Neutrophil (primary cell): ENCODE measurements at regions not wholly inside any gene's neighbourhood (a gene's known extent, or its start where the extent isn't known, plus 50 kb on each side); places are given as distances from the start of the nearest gene placed in this dataset.

Source experiments
- H3K27ac ChIP-seq: fragments of 200-600 bp; sonication (generic); 2 replicates; pipeline ENCODE4 v1.5.1; 2016; ENCODE audit warnings: mild to moderate bottlenecking, moderate library complexity
- H3K27me3 ChIP-seq: fragments of 200-600 bp; sonication (generic); 2 replicates; pipeline ENCODE4 v1.6.0; 2016; ENCODE audit warnings: mild to moderate bottlenecking
- H3K36me3 ChIP-seq: fragments of 200-600 bp; sonication (generic); 2 replicates; pipeline ENCODE4 v1.5.1; 2017
- H3K4me1 ChIP-seq, 2 experiments: fragments of 200-600 bp in 1 of 2; sonication (generic) in 1 of 2; 1 replicate in 1 of 2; 2 replicates in 1 of 2; pipeline versions ENCODE4 v1.5.1 to v1.6.1; 2013 to 2016; ENCODE audit warnings: low read depth in 1 of 2, low read length in 1 of 2, mild to moderate bottlenecking in 1 of 2, moderate library complexity in 1 of 2; ENCODE audit not compliant: control insufficient read depth in 1 of 2, insufficient read depth in 1 of 2
- H3K4me3 ChIP-seq, 2 experiments: fragments of 200-600 bp in 1 of 2; sonication (generic) in 1 of 2; 1 replicate in 1 of 2; 2 replicates in 1 of 2; pipeline ENCODE4 v1.5.1; 2013 to 2016; ENCODE audit warnings: low read depth in 1 of 2, low read length in 1 of 2, mild to moderate bottlenecking in 1 of 2, moderate library complexity in 1 of 2
- H3K9me3 ChIP-seq: fragments of 200-600 bp; sonication (generic); 2 replicates; pipeline ENCODE4 v1.5.1; 2016
- TF ChIP-seq, protein P1 (sequence below): fragments of 200-600 bp; sonication (generic); IDR thresholded peaks from 2 replicates; pipeline ENCODE4 v1.5.1; 2016; ENCODE audit warnings: antibody characterized with exemption

DNA sequence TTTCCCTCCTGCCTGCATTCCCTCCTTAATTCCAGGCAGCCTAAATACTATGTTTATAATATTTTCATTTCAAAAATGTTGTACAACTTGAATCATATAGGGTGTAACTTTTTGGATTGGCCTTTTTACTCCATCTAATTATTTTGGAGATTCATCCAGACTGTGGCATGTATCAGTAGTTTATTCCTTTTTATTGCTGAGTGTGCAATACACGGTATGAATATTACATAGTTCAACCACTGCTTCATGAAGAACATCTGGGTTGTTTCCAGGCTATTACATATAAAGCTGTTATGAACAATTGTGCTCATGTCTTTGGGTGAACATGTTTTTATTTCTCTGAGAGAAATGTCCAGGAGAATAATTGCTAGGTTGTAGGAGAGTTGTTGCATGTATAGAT, 253.5 kb upstream of the SLC35B3 start:
- H3K27ac ChIP-seq = no peak overlapping the region
- H3K4me1 ChIP-seq = no peaks in the 10 kb centered on the region
- peaks cover 47% of the 10 kb centered on the region for H3K27me3 ChIP-seq
- H3K36me3 ChIP-seq = no peaks in the 10 kb centered on the region
- H3K9me3 ChIP-seq = no peaks in the 10 kb centered on the region
- no peak overlapping the region for H3K4me3 ChIP-seq
- TF ChIP-seq, protein P1, sequence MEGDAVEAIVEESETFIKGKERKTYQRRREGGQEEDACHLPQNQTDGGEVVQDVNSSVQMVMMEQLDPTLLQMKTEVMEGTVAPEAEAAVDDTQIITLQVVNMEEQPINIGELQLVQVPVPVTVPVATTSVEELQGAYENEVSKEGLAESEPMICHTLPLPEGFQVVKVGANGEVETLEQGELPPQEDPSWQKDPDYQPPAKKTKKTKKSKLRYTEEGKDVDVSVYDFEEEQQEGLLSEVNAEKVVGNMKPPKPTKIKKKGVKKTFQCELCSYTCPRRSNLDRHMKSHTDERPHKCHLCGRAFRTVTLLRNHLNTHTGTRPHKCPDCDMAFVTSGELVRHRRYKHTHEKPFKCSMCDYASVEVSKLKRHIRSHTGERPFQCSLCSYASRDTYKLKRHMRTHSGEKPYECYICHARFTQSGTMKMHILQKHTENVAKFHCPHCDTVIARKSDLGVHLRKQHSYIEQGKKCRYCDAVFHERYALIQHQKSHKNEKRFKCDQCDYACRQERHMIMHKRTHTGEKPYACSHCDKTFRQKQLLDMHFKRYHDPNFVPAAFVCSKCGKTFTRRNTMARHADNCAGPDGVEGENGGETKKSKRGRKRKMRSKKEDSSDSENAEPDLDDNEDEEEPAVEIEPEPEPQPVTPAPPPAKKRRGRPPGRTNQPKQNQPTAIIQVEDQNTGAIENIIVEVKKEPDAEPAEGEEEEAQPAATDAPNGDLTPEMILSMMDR = no peak

DNA sequence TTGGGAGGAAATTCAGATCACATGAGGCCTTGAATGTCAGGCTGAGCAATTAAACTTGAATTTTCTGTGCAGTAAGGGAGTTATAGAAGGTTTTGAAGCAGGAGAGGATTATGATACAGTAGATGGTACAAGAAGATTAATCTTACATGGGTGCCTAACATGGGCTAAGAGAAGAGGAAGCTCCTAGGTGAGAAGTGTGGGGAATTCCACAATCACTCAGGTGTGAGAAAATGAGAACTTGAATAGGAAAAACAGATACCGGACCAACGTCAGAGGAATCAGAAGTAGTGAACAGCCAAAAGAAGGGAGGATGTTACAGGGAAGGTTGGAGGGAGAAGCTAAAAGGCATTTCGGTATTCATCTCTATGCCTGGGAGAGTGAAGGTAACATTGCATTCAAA, 250.7 kb upstream of the SLC35B3 start:
- Histone ChIP-seq H3K9me3 (no peaks in the 10 kb centered on the region), H3K27me3 (peaks cover 40% of the 10 kb centered on the region)
- TF ChIP-seq, protein P1 = no peak

DNA sequence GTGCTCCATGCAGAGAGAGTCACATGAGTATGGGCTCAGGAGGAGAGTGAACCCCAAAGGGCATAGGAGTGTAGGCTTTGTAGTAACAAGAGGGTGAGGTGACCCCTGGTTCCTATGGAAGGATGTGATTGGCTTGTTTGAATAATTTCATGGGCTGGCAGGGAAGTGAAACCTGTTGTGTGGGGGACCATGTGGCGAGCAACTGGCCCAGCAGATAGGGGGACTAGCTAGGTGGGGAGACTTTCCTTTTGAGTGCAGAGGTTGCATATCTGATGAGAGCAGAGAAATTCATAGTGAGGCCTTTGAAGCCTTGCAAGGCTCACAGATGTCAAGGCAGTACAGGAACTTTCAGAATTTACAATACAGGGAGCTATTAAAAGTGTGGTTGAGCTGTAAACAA, 247.9 kb upstream of the SLC35B3 start:
- Histone ChIP-seq H3K4me1 (no peaks in the 10 kb centered on the region), H3K9me3 (no peaks in the 10 kb centered on the region), H3K4me3 (no peak overlapping the region), H3K27ac (no peak overlapping the region), H3K36me3 (no peaks in the 10 kb centered on the region), H3K27me3 (peaks cover 22% of the 10 kb centered on the region)
- TF ChIP-seq, protein P1 = no peak

More for the DNA sequence above, 250.7 kb upstream of the SLC35B3 start:
- no peaks in the 10 kb centered on the region for H3K4me1 ChIP-seq
- no peaks in the 10 kb centered on the region for H3K36me3 ChIP-seq
- no peak overlapping the region for H3K4me3 ChIP-seq
- H3K27ac ChIP-seq = no peak overlapping the region

DNA sequence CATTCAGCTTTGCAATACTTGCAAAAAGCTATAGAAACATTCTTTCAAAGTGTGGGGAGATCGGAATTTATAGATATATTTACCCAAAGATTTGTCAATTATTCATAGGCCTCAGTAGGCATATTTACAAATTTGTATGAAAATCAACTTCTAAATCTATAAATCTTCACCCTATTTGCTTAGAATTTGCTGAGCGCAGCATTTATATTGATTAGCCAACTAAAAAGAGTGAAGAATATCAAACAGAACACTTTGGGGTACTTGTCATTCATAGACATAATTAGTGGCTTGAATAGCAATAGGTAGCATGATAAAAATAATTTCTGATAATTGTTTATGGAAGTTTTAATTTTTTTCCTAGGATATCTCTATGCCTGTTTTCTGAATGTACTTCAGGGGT, 244.5 kb upstream of the SLC35B3 start:
- Histone ChIP-seq H3K4me3 (no peak overlapping the region), H3K27me3 (peaks cover 7% of the 10 kb centered on the region), H3K4me1 (no peaks in the 10 kb centered on the region), H3K9me3 (no peaks in the 10 kb centered on the region), H3K27ac (no peak overlapping the region), H3K36me3 (no peaks in the 10 kb centered on the region)
- TF ChIP-seq, protein P1 = no peak

DNA sequence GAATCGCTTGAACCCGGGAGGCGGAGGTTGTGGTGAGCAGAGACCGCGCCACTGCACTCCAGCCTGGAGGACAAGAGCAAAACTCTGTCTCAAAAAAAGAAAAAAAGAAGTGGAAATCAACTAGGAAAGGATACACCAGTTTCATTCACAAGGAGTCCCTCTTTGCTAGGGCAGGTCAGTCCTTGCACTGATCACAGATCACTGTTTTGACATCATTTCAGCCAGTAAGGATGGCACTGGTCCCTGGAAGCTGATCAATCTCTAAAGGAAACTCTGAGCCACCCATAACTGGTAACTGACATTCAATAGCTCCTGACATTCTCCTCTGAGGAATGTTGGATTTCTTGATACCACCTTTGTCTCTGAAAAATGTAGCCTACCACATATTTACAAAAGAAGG, 243.1 kb upstream of the SLC35B3 start:
- TF ChIP-seq, protein P1 = no peak
- H3K36me3 ChIP-seq = no peaks in the 10 kb centered on the region
- H3K27me3 ChIP-seq = peaks cover 7% of the 10 kb centered on the region
- H3K9me3 ChIP-seq = no peaks in the 10 kb centered on the region
- no peak overlapping the region for H3K27ac ChIP-seq
- no peaks in the 10 kb centered on the region for H3K4me1 ChIP-seq
- no peak overlapping the region for H3K4me3 ChIP-seq

DNA sequence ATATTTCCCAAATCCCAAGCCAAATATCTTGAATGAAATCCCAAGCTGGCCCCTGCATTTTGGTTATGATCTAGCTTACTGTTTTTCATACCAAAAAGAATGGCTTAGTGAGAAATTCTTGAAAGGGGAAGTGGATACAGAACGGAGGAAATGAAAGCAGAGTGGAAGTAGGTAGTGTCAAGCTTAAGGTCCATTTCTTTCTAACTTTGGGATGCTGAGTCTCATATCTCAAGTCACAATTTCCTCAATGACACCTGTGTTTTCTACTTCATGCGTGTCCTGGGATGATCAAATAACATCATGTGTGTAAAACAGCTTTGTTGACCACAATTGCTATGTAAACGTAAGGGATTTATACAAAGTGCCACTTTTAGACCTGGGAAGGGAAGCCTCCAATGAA, 238.8 kb upstream of the SLC35B3 start:
- Histone ChIP-seq H3K4me3 (no peak overlapping the region), H3K36me3 (no peaks in the 10 kb centered on the region), H3K27me3 (no peaks in the 10 kb centered on the region), H3K9me3 (no peaks in the 10 kb centered on the region), H3K27ac (no peak overlapping the region), H3K4me1 (no peaks in the 10 kb centered on the region)
- TF ChIP-seq, protein P1 = no peak
